ENCODE measurements at regions not wholly inside any gene's neighbourhood (a gene's known extent, or its start where the extent isn't known, plus 50 kb on each side); places are given as distances from the start of the nearest gene placed in this dataset.

DNA sequence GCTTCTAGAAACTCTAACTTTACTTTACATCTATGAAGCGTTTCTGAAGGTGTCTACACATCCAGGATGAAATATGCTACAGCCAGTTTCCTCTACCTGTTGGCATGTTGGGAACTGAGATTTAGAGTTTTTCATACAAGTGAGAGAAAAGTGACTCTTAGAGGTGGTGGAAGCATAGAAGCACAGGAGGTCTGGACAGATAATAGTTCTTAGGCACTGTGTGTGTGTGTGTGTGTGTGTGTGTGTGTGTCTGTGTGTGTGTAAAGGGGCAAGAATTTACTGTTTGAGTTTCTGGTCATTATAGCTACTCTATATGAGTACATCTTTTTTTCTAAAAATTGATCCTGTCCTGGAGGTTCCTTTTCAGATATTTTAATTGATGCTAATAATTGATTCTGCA lies 110.7 kb upstream of the MTPN start:
- DNase-seq (no peak), ATAC-seq (ENCODE audit: low read depth) (no peak)
- WGBS (ENCODE audit: insufficient coverage): no CpG with 5 or more reads among the region's 1 CpG
- no peak overlapping the region for H3K4me2 ChIP-seq (replicated peaks; ENCODE audit: low read depth, low read length, poor library complexity, severe bottlenecking)
- no peaks in the 10 kb centered on the region for H3K27me3 ChIP-seq (replicated peaks in 1 of 4; ENCODE audit: control extremely low read depth in 1 of 4, control insufficient read depth in 3 of 4, insufficient read depth in 4 of 4, low read length in 3 of 4)
- H3K36me3 ChIP-seq (replicated peaks in 1 of 2; ENCODE audit: control extremely low read depth in 1 of 2, control insufficient read depth in 1 of 2, extremely low read depth in 1 of 2, insufficient read depth in 2 of 2, low read length in 1 of 2): no peaks in the 10 kb centered on the region
- intact Hi-C loops (cut with micrococcal nuclease): no loop called here
- H3K9me3 Mint-ChIP-seq (ENCODE audit: insufficient read depth): peaks cover 5% of the 10 kb centered on the region
- TF ChIP-seq CTCF (IDR thresholded peaks at IDR 0.05) (no peak), EZH2 (IDR thresholded peaks at IDR 0.05; ENCODE audit: borderline replicate concordance, insufficient read depth, low read depth, low read length, poor library complexity, severe bottlenecking) (no peak)
- H3K79me2 ChIP-seq (ENCODE audit: control insufficient read depth, insufficient read depth, low read length): no peaks in the 10 kb centered on the region
- H3K4me1 Mint-ChIP-seq: no peaks in the 10 kb centered on the region
- CTCF ChIA-PET: no interaction called here
- no peak overlapping the region for H3K4me3 ChIP-seq (ENCODE audit: control extremely low read depth in 1 of 5, extremely low read depth in 1 of 5, insufficient read depth in 1 of 5, low read depth in 2 of 5, low read length in 4 of 5)
- no peaks in the 10 kb centered on the region for H4K20me1 ChIP-seq (ENCODE audit: control insufficient read depth, insufficient read depth, low read length, poor library complexity, severe bottlenecking)
- POLR2A ChIA-PET: no interaction called here
- H3K9ac ChIP-seq (ENCODE audit: low read length): no peak overlapping the region
- peaks cover 0 to 2% (median 0%) of the 10 kb centered on the region in 3 donors for H3K9me3 ChIP-seq (ENCODE audit: control extremely low read depth in 1 of 3, control insufficient read depth in 2 of 3, insufficient read depth in 1 of 3, low read length in 2 of 3)
- no peaks in the 10 kb centered on the region for H3K4me1 ChIP-seq (ENCODE audit: control insufficient read depth in 2 of 2, insufficient read depth in 2 of 2, low read length in 2 of 2)
- H2AFZ ChIP-seq (ENCODE audit: insufficient read depth, low read depth, low read length, poor library complexity, severe bottlenecking): no peak overlapping the region
- H3K27me3 Mint-ChIP-seq: no peaks in the 10 kb centered on the region
- no peak overlapping the region for H3K27ac Mint-ChIP-seq
- H3K27ac ChIP-seq (ENCODE audit: low read length in 2 of 2): no peak overlapping the region
- no peak overlapping the region for H3K4me3 Mint-ChIP-seq

DNA sequence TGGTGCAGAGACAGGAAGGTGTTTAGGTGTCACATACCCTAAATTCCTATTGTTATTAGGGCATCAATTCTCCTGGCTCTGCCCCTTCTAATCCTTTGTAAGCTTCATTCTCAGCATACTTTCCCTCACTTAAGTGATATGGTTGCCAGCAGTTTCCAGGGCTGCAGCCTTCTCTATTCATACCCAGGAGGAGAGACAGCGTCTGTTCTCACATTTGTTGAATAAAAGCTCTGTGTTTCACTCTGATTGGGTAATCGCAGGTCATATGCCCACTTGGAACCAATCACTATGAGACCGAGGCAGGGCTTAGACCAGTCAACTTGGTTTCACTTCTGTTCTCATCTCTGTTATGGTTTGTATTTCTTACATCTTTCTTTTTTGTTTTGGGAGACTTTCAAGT lies 109.6 kb upstream of the MTPN start:
- Histone ChIP-seq H4K20me1 (ENCODE audit: control insufficient read depth, insufficient read depth, low read length, poor library complexity, severe bottlenecking) (no peaks in the 10 kb centered on the region), H3K4me3 (ENCODE audit: control extremely low read depth in 1 of 5, extremely low read depth in 1 of 5, insufficient read depth in 1 of 5, low read depth in 2 of 5, low read length in 4 of 5) (peak overlapping the region in 2 of 5 experiments; percentile 12 to 22), H3K36me3 (replicated peaks in 1 of 2; ENCODE audit: control extremely low read depth in 1 of 2, control insufficient read depth in 1 of 2, extremely low read depth in 1 of 2, insufficient read depth in 2 of 2, low read length in 1 of 2) (no peaks in the 10 kb centered on the region), H2AFZ (ENCODE audit: insufficient read depth, low read depth, low read length, poor library complexity, severe bottlenecking) (peak overlapping the region; percentile 16), H3K27me3 (replicated peaks in 1 of 4; ENCODE audit: control extremely low read depth in 1 of 4, control insufficient read depth in 3 of 4, insufficient read depth in 4 of 4, low read length in 3 of 4) (no peaks in the 10 kb centered on the region), H3K4me2 (replicated peaks; ENCODE audit: low read depth, low read length, poor library complexity, severe bottlenecking) (peak overlapping the region; percentile 27), H3K4me1 (ENCODE audit: control insufficient read depth in 2 of 2, insufficient read depth in 2 of 2, low read length in 2 of 2) (no peaks in the 10 kb centered on the region), H3K9ac (ENCODE audit: low read length) (peak overlapping the region; percentile 22), H3K79me2 (ENCODE audit: control insufficient read depth, insufficient read depth, low read length) (no peaks in the 10 kb centered on the region), H3K27ac (ENCODE audit: low read length in 2 of 2) (no peak overlapping the region), H3K9me3 (ENCODE audit: control extremely low read depth in 1 of 3, control insufficient read depth in 2 of 3, insufficient read depth in 1 of 3, low read length in 2 of 3) (no peaks in the 10 kb centered on the region)
- intact Hi-C loops (cut with micrococcal nuclease): no loop called here
- no peak overlapping the region for H3K27ac Mint-ChIP-seq
- WGBS (ENCODE audit: insufficient coverage): no CpG with 5 or more reads among the region's 3 CpGs
- H3K4me3 Mint-ChIP-seq: peak overlapping the region; percentile 65
- no peaks in the 10 kb centered on the region for H3K27me3 Mint-ChIP-seq
- no peaks in the 10 kb centered on the region for H3K4me1 Mint-ChIP-seq
- CTCF ChIA-PET: interaction anchor here (0.6 kb wide), 1 partner anchor 210 kb away, joined by 3 read pairs; no protein-coding TSS in a partner anchor
- TF ChIP-seq CTCF (IDR thresholded peaks at IDR 0.05) (no peak), EZH2 (IDR thresholded peaks at IDR 0.05; ENCODE audit: borderline replicate concordance, insufficient read depth, low read depth, low read length, poor library complexity, severe bottlenecking) (no peak)
- DNase-seq (peak; percentile 62), ATAC-seq (ENCODE audit: low read depth) (peak; percentile 95)
- H3K9me3 Mint-ChIP-seq (ENCODE audit: insufficient read depth): no peaks in the 10 kb centered on the region
- POLR2A ChIA-PET: no interaction called here

Data from B cell (primary cell).